ENCODE measurements at regions not wholly inside any gene's neighbourhood (a gene's known extent, or its start where the extent isn't known, plus 50 kb on each side); places are given as distances from the start of the nearest gene placed in this dataset.

DNA sequence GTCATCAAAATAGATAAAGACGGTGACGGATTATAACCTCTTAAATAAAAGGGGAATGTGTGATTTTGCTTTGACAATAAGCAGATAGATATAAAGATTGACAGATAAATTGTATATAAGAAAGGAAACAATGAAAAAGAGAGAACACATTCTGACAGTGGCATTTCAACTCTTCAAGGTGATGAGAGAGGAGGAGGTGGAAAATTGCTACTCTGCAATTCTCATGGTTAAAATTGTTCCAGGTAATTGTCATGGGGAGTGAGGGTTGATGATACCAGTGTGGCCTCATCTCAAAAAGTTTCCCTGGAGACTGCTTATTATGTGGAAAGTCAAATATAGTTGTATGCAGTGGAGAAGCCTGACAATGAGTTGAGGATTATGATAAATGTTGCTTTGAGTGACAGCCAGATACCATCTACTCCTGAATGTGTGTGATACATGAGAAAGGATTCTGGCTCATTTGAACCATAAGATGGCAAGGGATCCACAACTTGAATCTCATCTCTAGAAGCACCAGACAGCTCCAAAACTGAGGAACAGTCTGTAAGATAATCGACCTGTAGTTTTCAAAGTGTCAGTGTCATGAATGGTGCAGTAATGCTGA lies 1290.6 kb upstream of the CDH8 start:
- TF ChIP-seq, protein P1, sequence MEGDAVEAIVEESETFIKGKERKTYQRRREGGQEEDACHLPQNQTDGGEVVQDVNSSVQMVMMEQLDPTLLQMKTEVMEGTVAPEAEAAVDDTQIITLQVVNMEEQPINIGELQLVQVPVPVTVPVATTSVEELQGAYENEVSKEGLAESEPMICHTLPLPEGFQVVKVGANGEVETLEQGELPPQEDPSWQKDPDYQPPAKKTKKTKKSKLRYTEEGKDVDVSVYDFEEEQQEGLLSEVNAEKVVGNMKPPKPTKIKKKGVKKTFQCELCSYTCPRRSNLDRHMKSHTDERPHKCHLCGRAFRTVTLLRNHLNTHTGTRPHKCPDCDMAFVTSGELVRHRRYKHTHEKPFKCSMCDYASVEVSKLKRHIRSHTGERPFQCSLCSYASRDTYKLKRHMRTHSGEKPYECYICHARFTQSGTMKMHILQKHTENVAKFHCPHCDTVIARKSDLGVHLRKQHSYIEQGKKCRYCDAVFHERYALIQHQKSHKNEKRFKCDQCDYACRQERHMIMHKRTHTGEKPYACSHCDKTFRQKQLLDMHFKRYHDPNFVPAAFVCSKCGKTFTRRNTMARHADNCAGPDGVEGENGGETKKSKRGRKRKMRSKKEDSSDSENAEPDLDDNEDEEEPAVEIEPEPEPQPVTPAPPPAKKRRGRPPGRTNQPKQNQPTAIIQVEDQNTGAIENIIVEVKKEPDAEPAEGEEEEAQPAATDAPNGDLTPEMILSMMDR (IDR thresholded peaks at IDR 0.05; ENCODE audit: insufficient read depth, low read length): no peak
- TF ChIP-seq POLR2AphosphoS5 (IDR thresholded peaks at IDR 0.05; ENCODE audit: low read depth): no peak

Data from HL-60 (cell line).